ENCODE measurements at regions not wholly inside any gene's neighbourhood (a gene's known extent, or its start where the extent isn't known, plus 50 kb on each side); places are given as distances from the start of the nearest gene placed in this dataset.

DNA sequence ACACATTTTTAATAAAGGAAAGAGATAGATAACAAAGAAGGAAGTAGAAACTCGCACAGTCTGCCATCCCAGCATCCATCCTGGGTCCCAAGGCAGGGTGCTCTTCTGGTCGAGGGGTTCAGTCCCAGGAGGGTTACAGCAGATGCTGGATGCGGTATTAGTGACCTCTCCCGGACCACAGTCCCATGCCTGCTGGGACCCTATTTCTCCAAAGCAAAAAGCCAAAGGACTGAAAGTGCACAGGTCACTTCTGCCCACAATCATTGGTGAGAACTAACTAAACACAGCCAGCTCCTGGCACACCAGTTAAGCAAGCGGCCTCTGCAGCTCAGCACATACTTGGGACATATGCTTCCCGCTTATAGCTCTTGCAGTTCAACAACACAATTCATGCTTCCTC, 96.1 kb upstream of the HABP2 start:
- no peaks in the 10 kb centered on the region for H3K4me1 ChIP-seq (ENCODE audit: insufficient read depth, low read length, poor library complexity, severe bottlenecking)
- no peaks in the 10 kb centered on the region for H3K36me3 ChIP-seq (ENCODE audit: insufficient read depth, low read length, poor library complexity, severe bottlenecking)
- ChIA-PET CTCF (no interaction called here), POLR2A (ENCODE audit: low non-redundant PET) (no interaction called here)
- TF ChIP-seq, protein P1, sequence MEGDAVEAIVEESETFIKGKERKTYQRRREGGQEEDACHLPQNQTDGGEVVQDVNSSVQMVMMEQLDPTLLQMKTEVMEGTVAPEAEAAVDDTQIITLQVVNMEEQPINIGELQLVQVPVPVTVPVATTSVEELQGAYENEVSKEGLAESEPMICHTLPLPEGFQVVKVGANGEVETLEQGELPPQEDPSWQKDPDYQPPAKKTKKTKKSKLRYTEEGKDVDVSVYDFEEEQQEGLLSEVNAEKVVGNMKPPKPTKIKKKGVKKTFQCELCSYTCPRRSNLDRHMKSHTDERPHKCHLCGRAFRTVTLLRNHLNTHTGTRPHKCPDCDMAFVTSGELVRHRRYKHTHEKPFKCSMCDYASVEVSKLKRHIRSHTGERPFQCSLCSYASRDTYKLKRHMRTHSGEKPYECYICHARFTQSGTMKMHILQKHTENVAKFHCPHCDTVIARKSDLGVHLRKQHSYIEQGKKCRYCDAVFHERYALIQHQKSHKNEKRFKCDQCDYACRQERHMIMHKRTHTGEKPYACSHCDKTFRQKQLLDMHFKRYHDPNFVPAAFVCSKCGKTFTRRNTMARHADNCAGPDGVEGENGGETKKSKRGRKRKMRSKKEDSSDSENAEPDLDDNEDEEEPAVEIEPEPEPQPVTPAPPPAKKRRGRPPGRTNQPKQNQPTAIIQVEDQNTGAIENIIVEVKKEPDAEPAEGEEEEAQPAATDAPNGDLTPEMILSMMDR (conservative IDR thresholded peaks at IDR 0.05; ENCODE audit: low read depth, low read length) = no peak
- no peak for TF ChIP-seq EZH2 (IDR thresholded peaks at IDR 0.05; ENCODE audit: borderline replicate concordance, low read depth, low read length, poor library complexity, severe bottlenecking)
- H3K4me3 ChIP-seq (ENCODE audit: low read depth, low read length, poor library complexity, severe bottlenecking) = no peak overlapping the region
- no peak for DNase-seq (ENCODE audit: low spot score)
- no TSS peak for BruUV-seq (replicated peaks)
- H3K27ac ChIP-seq (ENCODE audit: low read depth, low read length, poor library complexity, severe bottlenecking) = no peak overlapping the region
- H3K9me3 ChIP-seq (ENCODE audit: low read depth, low read length, poor library complexity, severe bottlenecking) = no peaks in the 10 kb centered on the region
- peaks cover 21% of the 10 kb centered on the region for H3K27me3 ChIP-seq (replicated peaks; ENCODE audit: insufficient read depth, low read depth, low read length, poor library complexity)
- intact Hi-C loops (cut with micrococcal nuclease; ENCODE audit: unreplicated experiment) = loop anchor here (5.0 kb wide), 1 partner anchor 889 kb away; no protein-coding TSS in a partner anchor

DNA sequence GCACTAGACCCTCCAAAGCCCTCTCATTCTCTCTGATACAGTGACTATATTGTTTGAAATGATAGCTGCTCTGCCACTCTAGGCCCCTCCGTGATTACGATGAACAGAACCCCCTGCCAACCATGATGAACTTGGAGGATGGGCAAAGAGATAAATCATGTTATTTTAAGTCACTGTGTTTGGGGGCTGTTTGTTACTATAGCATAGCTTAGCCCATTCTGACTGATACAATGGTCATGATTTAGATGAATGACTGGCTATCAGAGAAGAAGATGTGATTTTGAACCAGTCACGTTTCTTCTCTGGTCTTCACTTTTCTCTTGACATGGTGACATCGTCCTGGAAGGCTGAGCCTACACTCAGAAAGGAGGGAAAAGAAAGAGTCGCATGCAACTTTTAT, 95.4 kb upstream of the HABP2 start:
- ChIA-PET POLR2A (ENCODE audit: low non-redundant PET) (no interaction called here), CTCF (no interaction called here)
- DNase-seq (ENCODE audit: low spot score) = no peak
- no peaks in the 10 kb centered on the region for H3K4me1 ChIP-seq (ENCODE audit: insufficient read depth, low read length, poor library complexity, severe bottlenecking)
- H3K36me3 ChIP-seq (ENCODE audit: insufficient read depth, low read length, poor library complexity, severe bottlenecking) = no peaks in the 10 kb centered on the region
- peaks cover 24% of the 10 kb centered on the region for H3K27me3 ChIP-seq (replicated peaks; ENCODE audit: insufficient read depth, low read depth, low read length, poor library complexity)
- TF ChIP-seq, protein P1 (conservative IDR thresholded peaks at IDR 0.05; ENCODE audit: low read depth, low read length) = no peak
- no peak for TF ChIP-seq EZH2 (IDR thresholded peaks at IDR 0.05; ENCODE audit: borderline replicate concordance, low read depth, low read length, poor library complexity, severe bottlenecking)
- BruUV-seq (replicated peaks) = no TSS peak
- intact Hi-C loops (cut with micrococcal nuclease; ENCODE audit: unreplicated experiment) = loop anchor here (5.0 kb wide), 1 partner anchor 890 kb away; no protein-coding TSS in a partner anchor
- no peaks in the 10 kb centered on the region for H3K9me3 ChIP-seq (ENCODE audit: low read depth, low read length, poor library complexity, severe bottlenecking)
- H3K27ac ChIP-seq (ENCODE audit: low read depth, low read length, poor library complexity, severe bottlenecking) = no peak overlapping the region
- no peak overlapping the region for H3K4me3 ChIP-seq (ENCODE audit: low read depth, low read length, poor library complexity, severe bottlenecking)

DNA sequence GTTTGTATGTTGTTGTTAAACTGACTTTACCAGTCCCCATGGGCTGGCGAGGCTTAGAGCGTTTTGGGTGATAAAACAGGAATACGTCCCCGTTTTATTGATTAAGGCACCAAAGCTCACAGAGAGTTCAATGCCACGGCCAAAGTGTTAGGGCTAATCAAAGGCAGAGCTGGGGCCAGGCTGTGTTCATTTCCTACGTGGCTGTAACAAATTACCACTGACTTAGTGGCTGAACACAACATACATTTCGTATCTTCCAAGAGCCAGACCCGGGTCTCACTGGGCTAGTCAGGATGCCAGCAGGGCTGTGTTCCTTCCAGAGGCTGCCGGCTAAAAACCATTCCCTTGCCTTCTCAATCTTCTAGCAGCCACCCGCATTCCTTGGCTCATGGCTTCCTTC, 94.4 kb upstream of the HABP2 start:
- no TSS peak for BruUV-seq (replicated peaks)
- Histone ChIP-seq H3K27me3 (replicated peaks; ENCODE audit: insufficient read depth, low read depth, low read length, poor library complexity) (peaks cover 34% of the 10 kb centered on the region), H3K36me3 (ENCODE audit: insufficient read depth, low read length, poor library complexity, severe bottlenecking) (no peaks in the 10 kb centered on the region), H3K4me1 (ENCODE audit: insufficient read depth, low read length, poor library complexity, severe bottlenecking) (no peaks in the 10 kb centered on the region), H3K4me3 (ENCODE audit: low read depth, low read length, poor library complexity, severe bottlenecking) (no peak overlapping the region), H3K27ac (ENCODE audit: low read depth, low read length, poor library complexity, severe bottlenecking) (no peak overlapping the region), H3K9me3 (ENCODE audit: low read depth, low read length, poor library complexity, severe bottlenecking) (no peaks in the 10 kb centered on the region)
- POLR2A ChIA-PET (ENCODE audit: low non-redundant PET) = no interaction called here
- CTCF ChIA-PET = no interaction called here
- DNase-seq (ENCODE audit: low spot score) = no peak
- intact Hi-C loops (cut with micrococcal nuclease; ENCODE audit: unreplicated experiment) = loop anchor here (5.0 kb wide), 1 partner anchor 891 kb away; no protein-coding TSS in a partner anchor
- TF ChIP-seq, protein P1 (conservative IDR thresholded peaks at IDR 0.05; ENCODE audit: low read depth, low read length) = no peak
- TF ChIP-seq EZH2 (IDR thresholded peaks at IDR 0.05; ENCODE audit: borderline replicate concordance, low read depth, low read length, poor library complexity, severe bottlenecking) = no peak
